HL-60 (cell line): ENCODE measurements at regions not wholly inside any gene's neighbourhood (a gene's known extent, or its start where the extent isn't known, plus 50 kb on each side); places are given as distances from the start of the nearest gene placed in this dataset.

Experiments used
- GABPA ChIP-seq: IDR thresholded peaks from 2 replicates; pipeline ENCODE4 v1.6.1; 2012; ENCODE audit warnings: low read depth
- POLR2AphosphoS5 ChIP-seq: IDR thresholded peaks from 2 replicates; pipeline ENCODE4 v1.6.1; 2012; ENCODE audit warnings: low read depth
- TF ChIP-seq, protein P1 (sequence below): IDR thresholded peaks from one replicate; pipeline ENCODE4 v1.5.1; 2011; ENCODE audit warnings: low read length, control low read depth, inconsistent platforms; ENCODE audit not compliant: insufficient read depth
- TF ChIP-seq, protein P2 (sequence below): IDR thresholded peaks from 2 replicates; pipeline ENCODE4 v1.6.1; 2012; ENCODE audit warnings: low read depth; ENCODE audit not compliant: insufficient replicate concordance

DNA sequence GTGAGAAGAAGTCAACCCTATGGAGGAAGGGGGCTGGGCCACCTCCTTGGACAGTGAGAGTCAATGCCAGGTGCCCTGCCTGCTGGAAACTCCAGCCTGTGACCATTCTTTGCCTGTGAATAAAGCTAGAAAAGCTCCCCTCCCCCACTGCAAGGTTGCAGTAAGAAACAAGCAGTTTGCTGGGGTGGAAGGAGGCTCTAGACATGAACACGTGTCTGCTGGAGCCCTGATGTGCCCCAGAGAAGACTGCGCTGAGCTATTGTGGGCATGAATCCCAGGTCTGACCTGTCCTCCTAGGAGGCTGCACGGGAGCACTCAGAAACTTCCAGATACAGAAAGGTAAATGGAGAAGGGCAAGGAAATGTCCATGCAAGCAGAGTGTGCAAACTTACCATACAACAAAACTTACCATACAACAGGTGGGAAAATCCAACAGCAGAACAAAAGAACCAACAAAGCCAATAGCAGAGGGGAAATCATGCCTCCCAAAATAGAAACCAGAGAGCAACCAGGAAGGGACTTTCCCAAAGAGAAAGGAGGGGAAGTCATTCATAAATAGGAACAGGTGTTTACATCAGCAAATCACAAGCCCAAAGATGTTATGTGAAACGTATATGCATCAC, 278.7 kb downstream of the BCL2 start:
- TF ChIP-seq, protein P1, sequence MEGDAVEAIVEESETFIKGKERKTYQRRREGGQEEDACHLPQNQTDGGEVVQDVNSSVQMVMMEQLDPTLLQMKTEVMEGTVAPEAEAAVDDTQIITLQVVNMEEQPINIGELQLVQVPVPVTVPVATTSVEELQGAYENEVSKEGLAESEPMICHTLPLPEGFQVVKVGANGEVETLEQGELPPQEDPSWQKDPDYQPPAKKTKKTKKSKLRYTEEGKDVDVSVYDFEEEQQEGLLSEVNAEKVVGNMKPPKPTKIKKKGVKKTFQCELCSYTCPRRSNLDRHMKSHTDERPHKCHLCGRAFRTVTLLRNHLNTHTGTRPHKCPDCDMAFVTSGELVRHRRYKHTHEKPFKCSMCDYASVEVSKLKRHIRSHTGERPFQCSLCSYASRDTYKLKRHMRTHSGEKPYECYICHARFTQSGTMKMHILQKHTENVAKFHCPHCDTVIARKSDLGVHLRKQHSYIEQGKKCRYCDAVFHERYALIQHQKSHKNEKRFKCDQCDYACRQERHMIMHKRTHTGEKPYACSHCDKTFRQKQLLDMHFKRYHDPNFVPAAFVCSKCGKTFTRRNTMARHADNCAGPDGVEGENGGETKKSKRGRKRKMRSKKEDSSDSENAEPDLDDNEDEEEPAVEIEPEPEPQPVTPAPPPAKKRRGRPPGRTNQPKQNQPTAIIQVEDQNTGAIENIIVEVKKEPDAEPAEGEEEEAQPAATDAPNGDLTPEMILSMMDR: no peak
- TF ChIP-seq GABPA (no peak), POLR2AphosphoS5 (no peak)
- TF ChIP-seq, protein P2, sequence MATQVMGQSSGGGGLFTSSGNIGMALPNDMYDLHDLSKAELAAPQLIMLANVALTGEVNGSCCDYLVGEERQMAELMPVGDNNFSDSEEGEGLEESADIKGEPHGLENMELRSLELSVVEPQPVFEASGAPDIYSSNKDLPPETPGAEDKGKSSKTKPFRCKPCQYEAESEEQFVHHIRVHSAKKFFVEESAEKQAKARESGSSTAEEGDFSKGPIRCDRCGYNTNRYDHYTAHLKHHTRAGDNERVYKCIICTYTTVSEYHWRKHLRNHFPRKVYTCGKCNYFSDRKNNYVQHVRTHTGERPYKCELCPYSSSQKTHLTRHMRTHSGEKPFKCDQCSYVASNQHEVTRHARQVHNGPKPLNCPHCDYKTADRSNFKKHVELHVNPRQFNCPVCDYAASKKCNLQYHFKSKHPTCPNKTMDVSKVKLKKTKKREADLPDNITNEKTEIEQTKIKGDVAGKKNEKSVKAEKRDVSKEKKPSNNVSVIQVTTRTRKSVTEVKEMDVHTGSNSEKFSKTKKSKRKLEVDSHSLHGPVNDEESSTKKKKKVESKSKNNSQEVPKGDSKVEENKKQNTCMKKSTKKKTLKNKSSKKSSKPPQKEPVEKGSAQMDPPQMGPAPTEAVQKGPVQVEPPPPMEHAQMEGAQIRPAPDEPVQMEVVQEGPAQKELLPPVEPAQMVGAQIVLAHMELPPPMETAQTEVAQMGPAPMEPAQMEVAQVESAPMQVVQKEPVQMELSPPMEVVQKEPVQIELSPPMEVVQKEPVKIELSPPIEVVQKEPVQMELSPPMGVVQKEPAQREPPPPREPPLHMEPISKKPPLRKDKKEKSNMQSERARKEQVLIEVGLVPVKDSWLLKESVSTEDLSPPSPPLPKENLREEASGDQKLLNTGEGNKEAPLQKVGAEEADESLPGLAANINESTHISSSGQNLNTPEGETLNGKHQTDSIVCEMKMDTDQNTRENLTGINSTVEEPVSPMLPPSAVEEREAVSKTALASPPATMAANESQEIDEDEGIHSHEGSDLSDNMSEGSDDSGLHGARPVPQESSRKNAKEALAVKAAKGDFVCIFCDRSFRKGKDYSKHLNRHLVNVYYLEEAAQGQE: no peak
